ENCODE measurements at regions not wholly inside any gene's neighbourhood (a gene's known extent, or its start where the extent isn't known, plus 50 kb on each side); places are given as distances from the start of the nearest gene placed in this dataset.
"Not testable (repeated sequence)": the region's sequence is repeated elsewhere in the genome, so short reads cannot be mapped to it uniquely, and the experiment has no call there.

DNA sequence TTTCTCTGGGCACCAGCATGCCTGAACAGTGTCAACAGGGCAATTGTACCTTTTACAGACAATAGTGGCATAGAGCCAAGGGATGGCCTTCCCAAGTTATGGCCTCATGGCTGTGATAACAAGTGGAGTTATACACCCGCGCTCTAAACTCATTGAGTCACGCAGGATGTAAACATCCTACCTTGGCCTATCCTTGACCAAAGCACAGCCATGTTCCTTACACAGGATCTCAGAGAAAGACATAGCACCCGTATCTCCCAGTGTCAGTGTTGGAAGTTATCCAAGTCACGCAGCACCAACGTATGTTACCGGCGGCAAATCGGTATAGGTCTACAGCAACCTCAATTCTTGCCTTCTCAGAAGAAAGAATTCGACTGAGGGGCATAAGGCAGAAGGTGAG is 1654.9 kb upstream of the LRRTM3 start:
- Histone ChIP-seq H3K27me3 (no peaks in the 10 kb centered on the region), H3K27ac (no peak overlapping the region), H3K4me1 (no peaks in the 10 kb centered on the region), H3K9me3 (no peaks in the 10 kb centered on the region), H3K36me3 (no peaks in the 10 kb centered on the region), H3K4me3 (no peak overlapping the region)
- DNase-seq, result no peak
- intact Hi-C loops (cut with DNase I), result no loop called here
- WGBS, 2 donors, result 83 to 94% methylated on average over 10 of the region's 10 CpGs
- no peak for TF ChIP-seq POLR2AphosphoS5 (IDR thresholded peaks at IDR 0.05)
- no peak for TF ChIP-seq POLR2A (IDR thresholded peaks at IDR 0.05)
- no peak for TF ChIP-seq EP300 (IDR thresholded peaks at IDR 0.05)
- TF ChIP-seq, protein P1, sequence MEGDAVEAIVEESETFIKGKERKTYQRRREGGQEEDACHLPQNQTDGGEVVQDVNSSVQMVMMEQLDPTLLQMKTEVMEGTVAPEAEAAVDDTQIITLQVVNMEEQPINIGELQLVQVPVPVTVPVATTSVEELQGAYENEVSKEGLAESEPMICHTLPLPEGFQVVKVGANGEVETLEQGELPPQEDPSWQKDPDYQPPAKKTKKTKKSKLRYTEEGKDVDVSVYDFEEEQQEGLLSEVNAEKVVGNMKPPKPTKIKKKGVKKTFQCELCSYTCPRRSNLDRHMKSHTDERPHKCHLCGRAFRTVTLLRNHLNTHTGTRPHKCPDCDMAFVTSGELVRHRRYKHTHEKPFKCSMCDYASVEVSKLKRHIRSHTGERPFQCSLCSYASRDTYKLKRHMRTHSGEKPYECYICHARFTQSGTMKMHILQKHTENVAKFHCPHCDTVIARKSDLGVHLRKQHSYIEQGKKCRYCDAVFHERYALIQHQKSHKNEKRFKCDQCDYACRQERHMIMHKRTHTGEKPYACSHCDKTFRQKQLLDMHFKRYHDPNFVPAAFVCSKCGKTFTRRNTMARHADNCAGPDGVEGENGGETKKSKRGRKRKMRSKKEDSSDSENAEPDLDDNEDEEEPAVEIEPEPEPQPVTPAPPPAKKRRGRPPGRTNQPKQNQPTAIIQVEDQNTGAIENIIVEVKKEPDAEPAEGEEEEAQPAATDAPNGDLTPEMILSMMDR (IDR thresholded peaks at IDR 0.05), result no peak

DNA sequence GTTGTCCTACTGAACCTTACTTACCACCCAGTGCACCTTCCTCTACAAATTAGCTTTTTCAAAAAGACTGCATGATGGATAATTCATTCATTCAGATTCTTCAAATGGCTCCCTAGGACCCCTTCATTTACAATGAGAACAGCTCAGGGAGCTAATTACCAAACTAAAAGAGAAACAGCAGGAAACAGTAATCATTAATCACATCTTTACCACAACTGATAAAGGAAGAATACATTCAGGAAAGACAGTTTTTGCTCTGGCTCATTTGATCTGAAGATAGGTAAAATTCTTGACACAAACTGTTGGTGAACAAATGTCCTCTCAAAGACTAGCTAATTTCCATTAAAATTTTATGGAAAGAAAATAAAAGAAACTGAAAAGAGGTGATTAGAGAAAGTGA is 1652.7 kb upstream of the LRRTM3 start:
- H3K27me3 ChIP-seq, result no peaks in the 10 kb centered on the region
- no peak overlapping the region for H3K27ac ChIP-seq
- intact Hi-C loops (cut with DNase I), result no loop called here
- TF ChIP-seq EP300 (IDR thresholded peaks at IDR 0.05) (no peak), POLR2A (IDR thresholded peaks at IDR 0.05) (no peak), POLR2AphosphoS5 (IDR thresholded peaks at IDR 0.05) (no peak)
- TF ChIP-seq, protein P1 (IDR thresholded peaks at IDR 0.05), result no peak
- H3K4me3 ChIP-seq, result no peak overlapping the region
- no peaks in the 10 kb centered on the region for H3K4me1 ChIP-seq
- DNase-seq, result no peak
- H3K36me3 ChIP-seq, result no peaks in the 10 kb centered on the region
- no peaks in the 10 kb centered on the region for H3K9me3 ChIP-seq

DNA sequence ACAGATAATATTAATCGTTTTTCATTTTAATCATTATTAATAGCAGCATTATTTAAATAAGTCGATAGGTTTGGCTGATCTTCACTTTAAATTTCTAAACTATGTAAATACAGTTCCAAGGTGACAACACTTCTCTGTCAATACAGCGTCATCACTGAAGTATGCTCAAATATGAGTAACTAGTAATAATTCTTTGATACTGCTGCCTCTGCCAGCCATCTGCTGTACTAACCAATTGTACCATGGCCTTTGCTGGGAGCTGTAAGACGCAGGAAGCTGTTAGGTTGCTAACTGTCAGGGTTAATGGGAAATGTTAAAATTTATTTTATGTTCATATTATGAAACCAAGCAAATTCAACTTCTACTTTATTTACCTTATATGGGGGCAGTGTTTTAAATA is 1650.5 kb upstream of the LRRTM3 start:
- Histone ChIP-seq H3K36me3 (no peaks in the 10 kb centered on the region), H3K9me3 (peaks cover 0 to 11% (median 0%) of the 10 kb centered on the region in 4 donors), H3K4me3 (no peak overlapping the region), H3K27me3 (no peaks in the 10 kb centered on the region), H3K4me1 (no peaks in the 10 kb centered on the region), H3K27ac (no peak overlapping the region)
- DNase-seq, result no peak
- intact Hi-C loops (cut with DNase I), result no loop called here
- TF ChIP-seq, protein P1 (IDR thresholded peaks at IDR 0.05), result no peak
- TF ChIP-seq EP300 (IDR thresholded peaks at IDR 0.05), result no peak
- TF ChIP-seq POLR2AphosphoS5 (IDR thresholded peaks at IDR 0.05), result no peak
- no peak for TF ChIP-seq POLR2A (IDR thresholded peaks at IDR 0.05)
- WGBS, 2 donors, result 40 to 81% methylated on average over 4 of the region's 4 CpGs

DNA sequence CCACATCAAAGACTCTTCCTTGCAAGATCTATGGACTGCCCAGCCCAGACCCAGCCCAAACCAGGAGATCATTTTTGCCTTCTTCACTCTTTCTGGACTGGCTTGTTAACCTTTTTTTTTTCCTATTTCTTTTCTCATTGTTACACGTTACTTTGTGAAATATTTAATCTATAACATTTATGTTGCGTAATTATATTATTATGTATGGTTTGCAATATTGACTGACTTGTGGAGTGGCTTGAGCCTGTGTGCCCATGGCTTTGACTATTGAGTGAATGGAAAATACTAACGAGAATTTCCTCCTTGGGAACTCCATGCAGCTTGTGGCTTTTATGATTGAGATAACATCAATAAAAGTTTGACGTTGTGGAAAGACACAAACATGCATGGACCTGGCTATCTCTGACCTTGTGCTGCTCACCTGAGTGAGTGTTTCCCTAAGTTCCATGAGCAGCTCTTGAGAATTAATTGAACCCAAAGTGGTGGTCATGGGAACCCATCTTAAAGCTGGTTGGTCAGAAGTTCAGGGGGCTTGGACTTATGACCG is 1641.3 kb upstream of the LRRTM3 start:
- Histone ChIP-seq H3K4me3 (no peak overlapping the region), H3K27ac (no peak overlapping the region), H3K27me3 (no peaks in the 10 kb centered on the region), H3K36me3 (no peaks in the 10 kb centered on the region), H3K4me1 (no peaks in the 10 kb centered on the region), H3K9me3 (peaks cover 0 to 4% (median 1%) of the 10 kb centered on the region in 4 donors)
- WGBS, 2 donors, result 39 to 77% methylated on average over 5 of the region's 5 CpGs
- DNase-seq, result no peak
- TF ChIP-seq EP300 (IDR thresholded peaks at IDR 0.05), result no peak
- TF ChIP-seq, protein P1 (IDR thresholded peaks at IDR 0.05), result no peak
- TF ChIP-seq POLR2AphosphoS5 (IDR thresholded peaks at IDR 0.05), result no peak
- TF ChIP-seq POLR2A (IDR thresholded peaks at IDR 0.05), result no peak
- intact Hi-C loops (cut with DNase I), result no loop called here

DNA sequence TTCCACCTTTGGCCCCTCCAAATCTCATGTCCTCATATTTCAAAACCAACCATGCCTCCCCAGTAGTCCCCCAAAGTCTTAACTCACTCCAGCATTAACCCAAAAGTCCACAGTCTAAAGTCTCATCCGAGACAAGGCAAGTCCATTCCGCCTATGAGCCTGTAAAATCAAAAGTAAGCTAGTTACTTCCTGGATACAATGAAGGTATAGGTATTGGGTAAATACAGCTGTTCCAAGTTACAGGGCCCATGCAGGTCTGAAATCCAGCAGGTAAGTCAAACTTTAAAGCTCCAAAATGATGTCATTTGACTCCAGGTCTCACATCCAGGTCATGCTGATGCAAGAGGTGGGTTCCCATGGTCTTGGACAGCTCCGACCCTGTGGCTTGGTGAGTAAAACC is 1640.1 kb upstream of the LRRTM3 start:
- H3K4me1 ChIP-seq; DNase-seq; H3K27ac ChIP-seq; intact Hi-C loops (cut with DNase I); H3K9me3 ChIP-seq; H3K4me3 ChIP-seq; H3K36me3 ChIP-seq; H3K27me3 ChIP-seq: not testable (repeated sequence)
- WGBS, 2 donors, result 35 to 69% methylated on average over 3 of the region's 3 CpGs
